ENCODE measurements at regions not wholly inside any gene's neighbourhood (a gene's known extent, or its start where the extent isn't known, plus 50 kb on each side); places are given as distances from the start of the nearest gene placed in this dataset.

DNA sequence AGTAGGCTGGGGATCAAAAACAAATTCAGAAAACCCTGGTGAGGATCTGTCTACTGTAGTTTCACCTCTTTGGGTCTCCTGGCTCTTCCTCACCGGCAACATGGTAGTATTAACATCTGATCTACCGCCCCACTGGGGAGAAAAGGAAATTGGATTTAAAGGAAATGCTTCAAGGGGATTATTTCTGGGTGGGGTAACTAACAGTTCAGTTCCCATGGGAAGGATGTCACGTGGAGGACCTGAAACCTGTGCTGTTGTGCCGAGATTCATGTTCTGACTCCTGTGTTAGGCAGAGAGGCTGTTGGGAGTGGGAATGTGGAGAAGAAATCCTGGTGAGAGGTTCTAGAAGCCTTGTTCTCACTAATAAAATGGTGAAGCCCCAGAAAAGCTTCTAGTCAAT lies 254.4 kb downstream of the BCOR start:
- no peak for DNase-seq

DNA sequence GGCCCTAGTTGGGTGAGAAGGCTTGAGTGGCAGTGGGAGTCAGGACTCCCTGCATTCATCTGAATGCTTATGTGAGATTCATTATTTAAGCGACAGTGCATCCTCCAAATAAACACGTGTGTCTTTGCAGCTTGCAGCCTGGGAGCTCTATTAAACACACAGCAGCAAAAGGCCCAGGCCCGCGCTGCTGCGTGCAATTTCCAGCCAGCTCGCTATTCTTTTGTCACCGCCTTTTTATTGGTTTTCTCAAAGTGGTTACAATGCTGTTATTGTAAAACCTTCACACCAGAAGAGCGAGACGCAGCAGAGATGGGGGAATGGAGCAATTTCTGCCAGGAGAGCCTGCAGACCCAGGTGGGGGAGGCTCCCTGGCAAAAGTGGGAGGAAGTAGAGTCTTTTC lies 252.5 kb downstream of the BCOR start:
- DNase-seq, result no peak

DNA sequence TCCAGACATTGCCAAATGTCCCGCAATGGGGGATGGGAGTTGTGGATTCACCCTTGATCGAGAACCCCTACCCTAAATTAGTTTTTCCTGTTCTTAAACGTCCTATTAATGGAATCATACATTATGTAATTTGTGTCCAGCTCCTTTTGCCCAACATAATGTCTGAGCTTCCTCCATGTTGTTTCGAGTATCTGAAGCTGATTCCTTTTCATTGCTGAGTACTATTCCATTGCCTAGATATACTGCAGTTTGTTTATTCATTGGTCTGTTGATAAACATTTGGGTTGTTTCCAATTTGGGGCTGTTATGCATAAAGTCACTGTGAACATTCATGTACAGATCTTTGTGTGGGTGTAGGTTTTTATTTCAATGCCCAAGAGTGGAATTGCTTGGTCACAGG lies 251.3 kb downstream of the BCOR start:
- no peak for DNase-seq

DNA sequence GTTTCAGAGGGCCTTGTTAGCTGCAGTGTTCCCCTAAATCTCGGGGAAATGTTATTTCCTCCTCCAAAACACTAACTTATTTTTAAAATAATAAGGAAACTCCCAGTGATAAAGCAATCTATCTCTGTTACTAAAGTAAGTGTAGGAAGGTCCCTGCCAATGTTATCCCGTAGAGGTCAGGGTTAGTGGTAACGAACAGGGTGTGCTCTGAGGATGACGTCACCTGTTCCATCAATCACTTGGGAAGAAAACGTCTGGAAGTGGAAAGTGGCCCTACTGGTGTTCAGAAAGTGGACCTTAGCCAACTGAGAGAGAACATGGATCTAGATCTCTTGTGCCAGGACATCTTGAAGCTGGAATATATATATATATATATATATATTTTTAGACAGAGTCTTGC lies 249.5 kb downstream of the BCOR start:
- no peak for DNase-seq

DNA sequence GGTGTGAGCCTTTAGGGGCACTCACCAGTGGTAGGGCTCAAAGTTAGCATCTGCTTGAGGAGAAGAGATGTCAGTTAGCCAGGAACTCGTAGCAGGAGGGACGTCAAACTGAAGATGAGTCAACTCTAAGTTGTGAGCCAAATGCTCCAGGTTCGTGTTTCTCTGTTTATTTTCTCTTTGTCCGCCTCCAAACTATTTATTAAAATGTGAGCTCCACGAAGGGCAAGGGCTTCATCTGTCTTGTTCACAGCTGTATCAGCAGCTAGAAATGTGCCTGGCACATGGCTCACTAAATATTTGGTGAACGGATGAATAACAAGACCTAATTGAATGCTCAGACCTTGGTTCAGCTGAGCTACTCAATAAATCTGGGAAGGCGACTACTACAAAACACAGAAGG lies 248.9 kb downstream of the BCOR start:
- no peak for DNase-seq

DNA sequence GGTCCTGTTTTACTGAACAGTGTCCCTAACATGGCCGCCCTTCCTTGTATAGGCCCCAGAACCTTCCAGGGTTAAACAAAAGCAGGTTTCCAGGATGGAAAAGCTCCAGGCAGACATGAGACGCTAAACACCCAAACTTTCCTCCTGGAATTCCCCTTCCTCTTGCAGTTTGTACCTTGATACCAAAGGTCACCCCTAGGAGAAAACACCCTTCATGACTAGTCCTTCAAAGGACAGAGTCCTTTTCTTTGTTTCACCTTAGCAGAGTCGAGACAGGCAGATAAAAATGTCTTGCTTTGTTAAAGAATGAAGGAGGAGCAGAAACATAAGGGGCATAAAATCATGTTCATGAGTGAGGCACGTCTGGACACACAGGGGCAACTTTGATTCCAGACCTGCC lies 247.5 kb downstream of the BCOR start:
- DNase-seq, result no peak

DNA sequence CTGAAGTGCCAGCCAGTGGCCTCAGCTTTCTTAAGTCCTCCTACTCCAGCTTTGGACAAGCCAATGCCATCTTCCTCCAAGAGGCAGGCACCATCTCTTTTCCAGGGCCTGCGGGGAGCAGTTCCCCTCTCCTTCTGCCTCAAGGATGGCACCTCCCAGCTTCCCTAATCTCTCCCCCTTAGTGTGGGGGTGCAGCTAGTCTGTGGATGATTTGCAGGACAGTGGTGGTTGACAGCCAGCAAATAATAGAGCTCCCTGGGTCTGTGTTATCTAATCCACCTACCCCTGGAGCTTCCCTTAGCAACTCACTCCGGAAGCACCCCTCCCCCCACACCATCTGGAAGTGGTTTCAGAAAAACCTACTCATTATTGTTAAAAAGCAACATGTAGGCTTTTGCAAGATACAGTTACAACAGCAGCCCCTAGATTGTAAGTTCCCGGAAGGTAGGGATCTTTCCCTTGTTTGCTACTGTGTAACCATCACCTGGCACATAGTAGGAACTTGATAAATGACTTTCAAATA lies 247.1 kb downstream of the BCOR start:
- no peak for DNase-seq

DNA sequence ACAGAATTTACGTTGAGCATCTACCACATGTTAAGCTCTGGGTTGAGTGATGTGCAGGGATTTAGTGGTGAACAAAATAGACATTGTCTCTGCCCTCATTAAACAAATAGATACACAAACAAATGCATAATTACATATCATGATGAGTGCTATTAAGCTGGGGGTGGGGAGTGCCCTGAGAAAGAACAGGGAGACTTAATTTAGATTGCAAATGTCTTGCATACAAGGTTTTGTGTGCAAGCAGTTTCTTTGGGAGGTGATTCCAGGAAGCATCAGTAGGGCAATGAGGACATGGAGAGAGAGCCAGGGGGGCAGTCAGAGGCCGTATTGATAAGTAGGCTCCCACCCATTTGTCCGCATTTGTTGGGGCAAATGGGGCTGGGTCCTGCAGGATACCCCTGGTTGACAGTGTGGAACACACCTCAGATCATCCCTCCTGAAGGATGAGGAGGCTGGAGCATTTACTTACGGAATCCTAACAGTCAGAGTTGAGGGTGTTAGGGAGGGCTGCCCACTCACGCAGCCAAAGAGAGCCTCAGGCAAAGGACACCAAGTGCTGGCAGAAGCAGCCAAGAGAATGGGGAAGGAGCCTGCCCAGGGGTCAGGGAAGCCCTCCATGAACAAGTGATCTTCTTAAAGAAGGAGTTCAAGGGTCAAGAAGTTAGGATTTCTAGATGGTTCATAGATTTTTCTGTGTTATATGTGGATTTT lies 245.9 kb downstream of the BCOR start:
- DNase-seq, result no peak

DNA sequence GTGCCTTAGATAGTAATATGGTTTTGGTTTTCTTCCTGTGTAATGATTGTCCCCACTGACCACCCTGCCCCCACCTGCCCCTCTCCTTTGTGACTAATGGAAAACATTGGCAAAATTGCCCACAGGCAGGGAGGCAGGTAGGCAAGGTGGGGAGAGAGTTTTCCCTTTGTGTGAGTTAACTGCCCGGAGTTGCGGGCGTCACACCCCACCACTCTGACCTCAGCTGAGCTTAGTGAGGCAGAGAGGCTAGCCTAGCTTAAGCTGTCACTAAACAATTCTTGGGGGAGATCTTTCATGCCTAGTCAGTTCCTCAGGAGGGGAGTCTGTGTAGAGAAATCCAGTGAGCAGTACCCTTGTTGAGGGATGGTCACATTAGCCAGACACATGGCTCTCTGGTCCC lies 245.3 kb downstream of the BCOR start:
- no peak for DNase-seq

DNA sequence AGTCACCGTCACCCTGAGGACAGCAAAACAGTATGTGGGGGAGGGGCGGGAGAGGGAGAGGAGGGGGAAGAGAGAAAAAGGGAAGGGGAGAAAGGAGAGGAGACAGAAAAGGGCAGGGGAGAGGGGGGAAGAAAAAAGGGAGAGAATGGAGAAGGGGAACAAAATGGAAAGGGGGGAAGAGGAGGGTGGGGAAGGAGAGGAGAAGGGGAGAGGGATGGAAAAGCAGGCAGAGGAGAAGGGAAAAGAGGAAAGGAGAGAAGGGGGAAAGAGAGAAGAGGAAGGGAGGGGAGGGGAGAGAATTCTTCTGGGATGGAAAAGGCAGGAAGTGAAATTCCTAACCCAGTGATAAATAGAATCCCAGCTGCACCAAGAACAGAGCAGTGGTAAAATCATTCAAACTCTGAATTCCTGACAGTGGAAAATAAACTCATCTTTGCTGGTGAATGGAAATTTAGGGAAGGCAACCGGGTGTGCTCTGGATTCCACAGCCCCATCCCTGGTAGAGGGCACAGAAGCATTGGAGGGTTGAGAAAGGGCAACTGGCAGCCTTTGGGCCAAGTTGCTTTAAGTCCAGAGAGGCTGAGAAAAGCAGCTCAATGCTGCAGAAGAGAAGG lies 244.2 kb downstream of the BCOR start:
- no peak for DNase-seq

DNA sequence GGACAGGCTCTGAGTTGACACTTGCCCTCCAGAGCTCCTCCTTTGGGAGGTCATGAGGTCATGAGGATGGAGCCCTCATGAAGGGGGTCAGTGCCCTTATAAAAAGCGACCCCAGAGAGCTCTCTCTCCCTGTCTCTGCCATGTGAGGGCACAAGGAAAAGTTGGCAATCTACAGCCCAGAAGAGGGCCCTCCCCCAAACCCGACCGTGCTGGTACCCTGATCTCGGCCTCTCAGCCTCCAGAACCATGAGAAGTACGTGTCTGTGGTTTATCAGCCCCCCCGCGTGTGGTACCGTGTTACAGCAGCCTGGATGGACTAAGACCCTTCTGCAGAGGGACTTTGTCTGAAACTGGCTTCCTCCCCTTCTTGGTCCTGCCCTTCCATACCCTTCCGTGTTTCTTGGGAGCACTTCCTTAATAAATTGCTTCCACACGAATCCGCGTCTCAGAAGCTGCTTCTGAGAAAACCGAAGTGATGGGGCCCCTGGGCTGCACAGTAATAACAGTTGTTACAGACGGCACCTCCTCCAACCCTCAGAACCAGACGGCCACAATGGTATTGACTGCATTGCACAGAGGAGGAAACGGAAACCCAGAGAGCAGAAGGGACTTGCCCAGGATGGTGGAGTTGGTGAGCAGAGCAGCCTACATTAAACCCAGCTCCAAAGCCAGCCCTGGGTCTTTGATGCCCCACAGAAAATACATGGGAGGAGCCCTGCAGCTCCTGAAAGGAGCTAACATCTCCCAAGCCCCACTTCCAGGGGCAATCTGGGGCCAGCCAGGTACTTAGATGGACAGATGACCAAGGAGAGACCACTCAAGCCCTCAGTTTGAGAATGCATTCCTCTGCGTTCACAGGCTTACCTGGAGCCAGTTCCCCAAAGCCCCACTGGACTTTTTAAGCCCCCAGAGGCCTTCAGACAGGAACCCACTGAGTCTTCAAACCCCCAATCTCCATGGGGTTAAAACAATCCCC lies 242.7 kb downstream of the BCOR start:
- DNase-seq, result no peak

DNA sequence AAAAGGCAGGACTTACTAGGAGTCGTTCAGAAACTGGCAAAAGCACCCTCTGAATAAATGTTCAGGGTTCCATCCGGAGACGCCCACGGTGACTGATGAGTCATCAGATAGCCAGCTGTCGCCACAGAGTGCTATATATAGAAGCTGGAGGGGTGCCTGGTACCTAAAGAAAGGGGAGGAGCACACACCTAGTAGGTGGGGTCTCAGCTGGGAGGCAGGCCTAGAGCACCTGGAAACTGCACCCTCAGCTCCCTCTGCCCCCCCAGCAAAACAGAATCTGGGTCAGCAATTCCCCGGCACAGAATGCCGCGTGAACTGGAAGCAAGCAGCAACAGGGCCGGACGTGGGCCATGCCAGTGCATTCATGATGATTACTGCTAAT lies 242.0 kb downstream of the BCOR start:
- DNase-seq, result peak in 1 of 2 experiments; percentile 6

DNA sequence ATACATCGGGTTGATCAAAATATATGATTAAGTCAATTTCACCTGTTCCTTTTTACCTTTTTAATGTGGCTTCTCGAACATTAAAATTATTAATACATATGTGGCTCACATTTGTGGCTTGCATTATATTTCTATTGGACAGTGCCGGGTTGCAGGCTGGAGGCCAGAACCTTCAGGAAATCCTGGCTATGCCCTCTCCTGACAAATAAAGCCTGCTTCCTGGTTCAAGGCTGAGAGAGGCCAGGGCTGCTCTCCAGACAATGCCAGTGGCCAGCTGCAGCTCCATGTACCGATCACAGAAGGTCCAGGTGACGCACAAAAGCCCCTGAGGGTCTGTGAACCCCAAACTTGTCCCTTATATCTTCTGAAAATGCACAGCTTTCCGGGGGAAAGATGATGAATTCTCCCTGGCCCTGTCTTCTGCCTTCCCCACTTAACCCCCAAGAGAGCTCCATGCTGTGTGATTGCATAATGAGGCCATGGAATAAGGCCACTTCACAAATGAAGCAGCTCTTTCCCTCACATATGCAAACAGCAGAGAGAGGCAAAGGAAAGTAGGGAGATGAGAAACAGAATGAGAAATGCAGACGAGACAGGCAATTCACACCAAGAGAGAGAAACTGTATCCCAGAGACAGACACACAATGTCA lies 241.2 kb downstream of the BCOR start:
- DNase-seq, result no peak

DNA sequence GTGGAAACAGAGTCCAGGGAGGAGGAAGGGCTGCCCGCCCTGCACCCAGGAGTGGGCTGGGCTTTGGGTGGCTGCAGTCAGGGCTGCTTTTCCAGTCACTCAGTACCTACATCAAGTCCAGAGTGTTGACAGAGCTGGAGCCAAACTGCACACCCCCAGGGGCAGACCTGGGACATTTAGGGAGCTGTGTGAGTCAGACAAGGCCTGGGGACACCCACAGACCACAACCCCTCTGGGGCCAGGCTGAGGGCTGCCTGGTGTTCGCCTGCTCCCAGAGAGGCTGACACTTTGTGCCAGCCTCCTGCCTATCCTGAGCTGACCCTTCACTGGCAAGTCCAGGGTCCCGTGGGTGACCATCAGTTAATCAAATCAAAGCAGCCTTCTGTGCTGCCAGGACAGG lies 240.0 kb downstream of the BCOR start:
- DNase-seq, result no peak

DNA sequence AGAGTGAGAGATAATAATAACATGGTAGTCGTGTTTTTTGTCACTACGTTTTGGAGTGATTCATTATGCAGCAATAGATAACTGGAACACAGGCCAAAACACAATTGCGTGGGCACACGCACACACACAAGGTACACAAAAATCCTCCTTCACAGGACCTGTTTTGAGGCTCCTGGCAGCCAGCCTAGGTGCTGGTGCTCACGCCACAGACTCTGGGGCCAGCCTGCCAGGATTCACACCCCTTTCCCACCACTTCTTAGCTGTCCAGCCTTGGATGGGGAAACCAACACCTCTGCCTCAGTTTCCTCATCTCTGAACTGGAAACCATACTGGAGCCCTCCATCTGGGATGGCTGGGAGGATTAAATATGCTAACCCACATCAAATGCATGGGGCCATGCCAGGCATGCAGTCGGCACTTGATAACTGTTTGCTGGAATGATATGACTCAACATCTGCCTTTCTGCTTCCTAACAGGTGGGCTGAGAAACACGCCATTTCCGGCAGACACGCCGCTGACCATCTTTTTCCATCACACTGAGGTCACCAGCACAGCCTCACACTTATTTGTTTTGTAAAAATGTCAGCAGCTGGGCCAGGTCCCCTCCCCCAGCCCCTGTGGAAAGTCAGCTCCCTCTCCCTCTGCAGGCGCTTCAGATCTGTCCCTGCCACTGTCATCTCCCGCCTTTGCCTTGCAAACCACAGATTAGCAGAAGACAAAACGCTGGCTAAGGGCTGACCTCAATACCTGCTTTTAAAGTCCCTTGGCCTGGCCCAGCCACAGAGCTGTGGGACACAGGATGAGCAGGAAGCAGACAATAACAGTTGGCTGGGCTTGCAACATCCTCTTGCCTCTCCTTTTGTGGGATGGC lies 237.5 kb downstream of the BCOR start:
- no peak for DNase-seq

DNA sequence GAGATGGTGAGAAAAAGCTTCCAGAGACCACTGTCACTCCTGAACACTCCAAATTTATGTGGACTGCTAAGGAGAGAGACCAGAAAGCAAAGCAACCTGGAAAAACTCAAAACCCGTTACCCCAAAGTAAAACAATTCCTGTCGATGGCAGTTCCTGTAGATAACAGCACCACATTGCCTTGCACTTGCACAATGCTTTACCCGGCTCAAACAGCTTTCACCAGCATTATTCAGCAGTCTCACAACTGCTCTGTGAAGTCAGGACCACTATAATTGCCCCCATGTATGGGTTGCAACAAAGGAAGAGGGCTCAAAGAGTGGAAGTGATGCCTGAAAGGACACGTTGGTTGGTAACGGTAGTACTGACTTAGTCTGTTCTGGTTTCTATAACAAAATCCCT lies 234.8 kb downstream of the BCOR start:
- no peak for DNase-seq

DNA sequence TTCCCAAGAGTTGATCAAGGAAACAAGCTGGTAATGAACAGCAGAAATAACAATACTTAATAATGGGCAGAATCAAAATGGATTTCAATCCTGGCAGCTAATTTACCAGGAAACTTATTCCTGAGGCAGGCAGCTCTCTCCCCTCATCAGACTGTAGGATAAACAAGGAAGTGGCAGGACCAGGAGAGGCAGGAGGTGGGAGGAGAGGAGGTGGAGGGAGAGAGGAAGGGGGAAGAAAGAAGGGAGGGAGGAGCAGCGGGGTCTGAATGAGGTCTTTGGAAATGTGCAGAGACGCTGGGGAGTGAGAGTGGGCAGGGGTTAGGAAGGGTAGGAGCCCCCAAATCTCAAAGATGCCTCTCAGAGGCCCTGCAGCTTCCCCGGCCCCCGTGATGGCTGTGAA lies 231.5 kb downstream of the BCOR start:
- no peak for DNase-seq

DNA sequence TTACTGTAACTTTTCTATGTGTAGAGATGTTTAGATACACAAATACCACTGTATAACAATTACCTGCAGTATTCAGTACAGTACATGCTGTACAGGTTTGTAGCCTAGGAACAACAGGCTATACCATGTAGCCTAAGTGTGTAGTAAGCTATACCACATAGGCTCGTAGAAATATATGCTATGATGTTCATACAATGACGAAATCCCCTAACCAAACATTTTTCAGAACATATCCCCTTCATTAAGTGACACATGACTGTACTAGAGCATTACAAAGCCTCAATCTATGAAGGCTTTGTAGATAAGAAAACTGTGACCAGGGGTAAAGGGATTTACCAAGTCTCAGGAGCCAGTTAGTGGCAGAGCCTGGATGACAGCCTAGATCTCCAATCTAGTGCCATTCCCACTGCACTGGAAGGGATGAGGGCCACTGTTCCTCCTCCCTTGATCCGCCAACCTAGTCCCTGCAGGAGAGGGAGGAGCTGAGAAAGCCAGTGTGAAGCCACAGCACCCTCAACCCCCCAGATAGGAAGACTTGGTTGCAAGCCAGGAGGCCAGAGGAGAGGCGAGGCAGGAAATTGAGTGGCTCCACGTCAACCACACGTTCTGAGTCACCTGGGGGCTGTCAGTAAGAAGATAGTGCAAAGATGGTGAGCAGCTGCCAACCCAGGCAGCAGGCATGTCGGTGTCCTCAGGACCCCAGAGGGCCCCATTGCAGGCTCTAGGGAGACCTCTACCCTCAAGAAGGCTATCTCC lies 227.7 kb downstream of the BCOR start:
- DNase-seq, result no peak

DNA sequence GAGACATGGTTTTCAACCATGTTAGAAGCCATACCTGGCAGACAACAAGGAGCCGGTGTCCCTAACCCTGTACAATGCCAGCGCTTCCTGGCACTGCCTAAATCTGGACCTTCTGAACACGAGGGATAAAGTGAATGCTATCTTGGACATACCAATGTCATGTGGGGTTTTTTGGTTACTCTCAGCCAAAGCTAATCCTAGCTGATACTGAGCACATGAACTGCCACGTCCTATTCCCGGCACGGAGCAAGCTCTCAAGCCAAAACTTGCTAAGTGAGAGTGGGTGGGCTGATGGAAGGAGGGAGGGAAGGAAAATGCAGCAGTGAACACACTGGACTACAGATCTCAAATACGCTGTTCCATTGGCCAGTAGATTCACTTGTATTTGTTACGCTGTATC lies 226.1 kb downstream of the BCOR start:
- DNase-seq, result no peak

DNA sequence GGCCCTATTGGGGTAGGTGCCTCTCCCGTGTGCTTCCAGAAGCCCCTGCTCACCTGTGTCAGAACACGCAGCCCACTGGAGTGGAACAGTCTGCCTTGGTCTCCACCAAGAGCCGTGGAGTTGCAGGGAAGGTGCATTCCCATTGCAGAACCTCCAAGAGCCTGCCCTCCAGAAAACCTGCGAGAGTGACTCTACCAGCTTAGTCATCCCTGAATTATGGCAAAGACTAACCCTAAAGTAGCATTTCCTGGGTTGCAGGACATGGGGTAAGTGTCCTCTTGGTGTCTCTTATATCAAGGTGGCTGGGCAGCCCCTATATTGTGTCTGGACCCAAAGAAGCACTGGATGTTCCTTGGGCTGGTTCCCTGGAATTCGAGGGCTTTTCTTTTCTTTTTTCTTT lies 224.6 kb downstream of the BCOR start:
- DNase-seq, result no peak

DNA sequence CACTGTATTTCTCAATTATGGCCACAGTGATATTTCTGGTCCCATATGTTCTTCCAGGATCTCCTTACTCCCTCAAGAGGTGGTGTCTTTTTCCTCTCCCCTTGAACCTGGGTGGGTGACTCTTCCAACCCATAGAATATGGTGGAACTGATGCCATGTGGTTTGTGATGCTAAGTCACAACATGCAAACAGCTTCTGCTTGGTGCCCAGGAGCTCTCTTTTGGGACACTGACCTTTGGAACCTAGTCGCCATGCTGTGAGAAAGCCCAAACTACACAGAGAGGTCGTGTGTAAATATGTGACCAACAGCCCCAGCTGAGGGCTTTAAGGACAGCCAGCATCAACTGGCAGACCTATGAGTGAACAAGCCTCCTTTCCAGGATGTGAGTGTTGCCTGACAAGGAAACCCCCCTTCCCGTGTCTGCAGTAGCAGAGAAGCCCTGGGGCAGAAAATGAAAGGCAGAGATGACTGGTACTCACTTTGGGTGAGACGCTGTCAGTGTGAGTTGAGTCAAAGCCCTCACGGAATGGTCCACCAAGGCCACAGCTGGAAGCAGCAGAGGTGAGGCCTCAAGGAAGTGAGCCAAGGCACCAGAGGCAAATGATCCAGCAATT lies 223.4 kb downstream of the BCOR start:
- no peak for DNase-seq
